ENCODE measurements at regions not wholly inside any gene's neighbourhood (a gene's known extent, or its start where the extent isn't known, plus 50 kb on each side); places are given as distances from the start of the nearest gene placed in this dataset.
"Not testable (repeated sequence)": the region's sequence is repeated elsewhere in the genome, so short reads cannot be mapped to it uniquely, and the experiment has no call there.

DNA sequence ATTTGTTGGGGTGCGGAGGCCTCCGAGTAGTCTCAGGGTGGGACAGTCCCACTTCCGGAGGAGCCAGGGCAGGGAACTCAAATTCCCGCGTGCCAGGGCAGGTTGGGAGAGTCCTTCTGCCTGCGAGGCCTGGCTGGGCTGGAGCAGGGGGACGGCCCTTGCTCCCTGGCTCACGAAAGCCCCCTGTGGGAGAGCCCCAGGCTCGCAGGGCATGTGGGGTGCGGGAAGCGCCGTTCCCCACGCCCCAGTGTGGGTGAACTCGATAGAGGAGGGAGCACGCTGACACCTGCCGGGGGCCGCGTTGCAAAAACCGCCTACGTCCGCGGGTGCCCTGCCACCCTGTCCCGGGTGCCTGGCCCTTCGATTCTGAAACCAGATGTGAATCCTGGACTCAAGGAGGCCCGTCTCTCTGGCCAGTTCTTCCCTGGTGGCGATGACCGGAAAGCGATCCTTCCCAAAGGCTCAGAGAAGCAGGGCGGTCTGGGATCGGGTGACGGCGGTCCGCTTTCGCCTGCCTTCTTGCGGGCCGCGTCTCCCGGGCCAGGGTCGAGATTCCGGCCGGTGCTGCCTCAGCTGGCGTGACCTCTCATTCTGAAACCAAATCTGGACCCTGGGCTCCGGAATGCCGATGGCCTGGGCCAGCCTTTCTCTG lies 1846.5 kb upstream of the DEFB115 start:
- Histone ChIP-seq H4K20me1 (ENCODE audit: insufficient read depth, low read length) (no peaks in the 10 kb centered on the region), H3K9me3 (ENCODE audit: low read depth, low read length) (no peaks in the 10 kb centered on the region), H3K36me3 (ENCODE audit: insufficient read depth, low read length) (no peaks in the 10 kb centered on the region), H3K27ac (ENCODE audit: low read depth, low read length) (no peak overlapping the region), H2AFZ (ENCODE audit: low read length) (no peak overlapping the region), H3K79me2 (ENCODE audit: insufficient read depth, low read length) (no peaks in the 10 kb centered on the region), H3K27me3 (ENCODE audit: insufficient read depth, low read length) (no peaks in the 10 kb centered on the region), H3K4me1 (ENCODE audit: insufficient read depth, low read length) (no peaks in the 10 kb centered on the region), H3K4me2 (ENCODE audit: insufficient read depth, low read length) (no peak overlapping the region), H3K4me3 (ENCODE audit: insufficient read depth, low read length) (no peak overlapping the region)
- no peak for DNase-seq (ENCODE audit: insufficient read length, low spot score, missing footprints)
- TF ChIP-seq, protein P1, sequence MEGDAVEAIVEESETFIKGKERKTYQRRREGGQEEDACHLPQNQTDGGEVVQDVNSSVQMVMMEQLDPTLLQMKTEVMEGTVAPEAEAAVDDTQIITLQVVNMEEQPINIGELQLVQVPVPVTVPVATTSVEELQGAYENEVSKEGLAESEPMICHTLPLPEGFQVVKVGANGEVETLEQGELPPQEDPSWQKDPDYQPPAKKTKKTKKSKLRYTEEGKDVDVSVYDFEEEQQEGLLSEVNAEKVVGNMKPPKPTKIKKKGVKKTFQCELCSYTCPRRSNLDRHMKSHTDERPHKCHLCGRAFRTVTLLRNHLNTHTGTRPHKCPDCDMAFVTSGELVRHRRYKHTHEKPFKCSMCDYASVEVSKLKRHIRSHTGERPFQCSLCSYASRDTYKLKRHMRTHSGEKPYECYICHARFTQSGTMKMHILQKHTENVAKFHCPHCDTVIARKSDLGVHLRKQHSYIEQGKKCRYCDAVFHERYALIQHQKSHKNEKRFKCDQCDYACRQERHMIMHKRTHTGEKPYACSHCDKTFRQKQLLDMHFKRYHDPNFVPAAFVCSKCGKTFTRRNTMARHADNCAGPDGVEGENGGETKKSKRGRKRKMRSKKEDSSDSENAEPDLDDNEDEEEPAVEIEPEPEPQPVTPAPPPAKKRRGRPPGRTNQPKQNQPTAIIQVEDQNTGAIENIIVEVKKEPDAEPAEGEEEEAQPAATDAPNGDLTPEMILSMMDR (IDR thresholded peaks at IDR 0.05; ENCODE audit: extremely low read depth, low read depth, low read length) = no peak

DNA sequence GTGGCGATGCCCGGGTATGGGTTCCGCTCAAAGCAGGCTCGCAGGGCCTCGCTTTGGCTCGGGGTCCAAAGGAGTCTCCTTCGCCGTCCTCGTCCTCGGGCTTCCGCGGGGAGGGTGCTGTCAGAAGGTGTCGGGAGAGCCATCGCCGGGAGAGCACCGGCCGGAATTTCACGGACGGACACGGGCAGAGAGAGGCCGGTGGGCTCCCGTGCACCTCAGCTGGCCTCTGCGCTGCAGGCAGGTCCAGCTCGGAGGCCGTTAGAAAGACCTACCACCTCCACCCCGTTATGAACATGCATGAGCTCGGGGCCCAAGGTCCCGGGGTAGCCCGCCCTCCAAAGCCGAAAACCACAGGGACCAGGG lies 1846.0 kb upstream of the DEFB115 start:
- H3K9me3 ChIP-seq (ENCODE audit: low read depth, low read length); H3K4me2 ChIP-seq (ENCODE audit: insufficient read depth, low read length); H4K20me1 ChIP-seq (ENCODE audit: insufficient read depth, low read length): not testable (repeated sequence)

DNA sequence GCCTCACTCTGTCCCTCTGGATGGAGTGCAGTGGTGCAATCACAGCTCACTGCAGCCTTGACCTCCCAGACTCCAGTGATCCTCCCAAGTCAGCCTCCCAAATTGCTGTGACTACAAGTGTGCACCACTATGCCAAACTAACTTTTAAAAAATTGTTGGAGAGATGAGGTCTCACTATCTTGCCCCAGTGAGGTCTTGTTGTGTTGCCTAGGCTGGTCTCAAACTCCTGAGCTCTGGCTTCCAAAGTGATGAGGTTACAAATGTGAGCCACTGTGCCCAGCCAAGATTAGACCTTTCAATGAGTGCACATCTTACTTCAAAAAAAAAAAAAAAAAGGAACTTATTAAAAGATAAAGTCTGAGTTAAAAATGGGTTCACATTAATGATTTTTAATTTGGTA lies 1838.1 kb upstream of the DEFB115 start:
- H3K27ac ChIP-seq (ENCODE audit: low read depth, low read length) = no peak overlapping the region
- TF ChIP-seq, protein P1 (IDR thresholded peaks at IDR 0.05; ENCODE audit: extremely low read depth, low read depth, low read length) = no peak
- H2AFZ ChIP-seq (ENCODE audit: low read length) = no peak overlapping the region
- H3K4me2 ChIP-seq (ENCODE audit: insufficient read depth, low read length) = no peak overlapping the region
- no peak for DNase-seq (ENCODE audit: insufficient read length, low spot score, missing footprints)
- no peaks in the 10 kb centered on the region for H4K20me1 ChIP-seq (ENCODE audit: insufficient read depth, low read length)
- H3K79me2 ChIP-seq (ENCODE audit: insufficient read depth, low read length) = no peaks in the 10 kb centered on the region
- H3K27me3 ChIP-seq (ENCODE audit: insufficient read depth, low read length) = no peaks in the 10 kb centered on the region
- H3K36me3 ChIP-seq (ENCODE audit: insufficient read depth, low read length) = no peaks in the 10 kb centered on the region
- no peaks in the 10 kb centered on the region for H3K4me1 ChIP-seq (ENCODE audit: insufficient read depth, low read length)
- H3K9me3 ChIP-seq (ENCODE audit: low read depth, low read length) = no peaks in the 10 kb centered on the region
- H3K4me3 ChIP-seq (ENCODE audit: insufficient read depth, low read length) = no peak overlapping the region

More for the DNA sequence above, 1846.0 kb upstream of the DEFB115 start:
- H3K27ac ChIP-seq (ENCODE audit: low read depth, low read length); H3K36me3 ChIP-seq (ENCODE audit: insufficient read depth, low read length); H3K4me3 ChIP-seq (ENCODE audit: insufficient read depth, low read length); H3K27me3 ChIP-seq (ENCODE audit: insufficient read depth, low read length); DNase-seq (ENCODE audit: insufficient read length, low spot score, missing footprints); H2AFZ ChIP-seq (ENCODE audit: low read length); H3K79me2 ChIP-seq (ENCODE audit: insufficient read depth, low read length); H3K4me1 ChIP-seq (ENCODE audit: insufficient read depth, low read length): not testable (repeated sequence)

DNA sequence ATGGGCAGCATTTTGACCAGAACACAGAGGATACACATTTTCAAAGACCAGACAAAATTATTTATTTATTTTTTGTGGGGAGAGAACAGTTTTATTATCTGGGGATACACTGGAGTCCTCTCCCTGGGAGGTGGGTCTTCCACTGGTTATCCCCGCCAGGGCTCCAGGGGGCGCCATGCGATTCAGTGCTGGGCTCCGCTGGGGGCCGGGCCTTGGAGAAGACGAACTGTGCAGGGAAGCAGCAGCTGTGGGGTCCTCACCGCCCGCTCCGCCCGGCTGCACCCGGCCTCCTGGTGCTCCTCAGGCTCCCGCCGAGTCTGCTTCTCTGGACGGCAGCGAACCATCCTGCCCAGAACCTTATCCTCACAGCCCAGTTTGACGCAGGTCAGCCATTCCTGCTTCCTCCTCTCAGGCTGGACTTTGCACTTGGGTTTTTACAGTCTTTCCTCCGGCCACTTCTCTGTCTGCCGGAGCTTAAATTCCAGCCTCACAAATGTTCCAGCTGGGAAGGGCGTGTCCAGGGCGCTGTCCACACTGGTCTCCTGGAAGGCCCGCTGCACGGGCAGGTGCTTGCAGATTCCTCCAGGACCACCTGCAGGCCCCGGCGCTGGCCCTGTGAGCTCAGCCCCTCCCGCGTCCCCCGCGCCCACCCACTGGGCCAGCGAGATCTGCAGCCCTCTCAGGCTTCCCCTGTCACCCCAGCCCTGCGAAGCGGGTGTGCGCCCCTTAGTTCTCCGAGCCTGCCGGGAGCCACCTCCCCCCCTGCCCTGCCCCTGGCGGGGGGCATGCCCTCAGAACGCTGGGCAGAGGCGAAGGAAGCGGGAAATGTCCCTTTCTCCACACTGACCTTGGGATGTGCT lies 1830.0 kb upstream of the DEFB115 start:
- TF ChIP-seq, protein P1 (IDR thresholded peaks at IDR 0.05; ENCODE audit: extremely low read depth, low read depth, low read length) = no peak
- H3K4me1 ChIP-seq (ENCODE audit: insufficient read depth, low read length) = no peaks in the 10 kb centered on the region
- DNase-seq (ENCODE audit: insufficient read length, low spot score, missing footprints) = no peak
- H3K79me2 ChIP-seq (ENCODE audit: insufficient read depth, low read length) = no peaks in the 10 kb centered on the region
- H3K27ac ChIP-seq (ENCODE audit: low read depth, low read length) = no peak overlapping the region
- H4K20me1 ChIP-seq (ENCODE audit: insufficient read depth, low read length) = no peaks in the 10 kb centered on the region
- H3K4me3 ChIP-seq (ENCODE audit: insufficient read depth, low read length) = no peak overlapping the region
- H3K27me3 ChIP-seq (ENCODE audit: insufficient read depth, low read length) = no peaks in the 10 kb centered on the region
- no peak overlapping the region for H2AFZ ChIP-seq (ENCODE audit: low read length)
- no peaks in the 10 kb centered on the region for H3K9me3 ChIP-seq (ENCODE audit: low read depth, low read length)
- no peak overlapping the region for H3K4me2 ChIP-seq (ENCODE audit: insufficient read depth, low read length)
- H3K36me3 ChIP-seq (ENCODE audit: insufficient read depth, low read length) = no peaks in the 10 kb centered on the region
